ENCODE measurements at regions not wholly inside any gene's neighbourhood (a gene's known extent, or its start where the extent isn't known, plus 50 kb on each side); places are given as distances from the start of the nearest gene placed in this dataset.

DNA sequence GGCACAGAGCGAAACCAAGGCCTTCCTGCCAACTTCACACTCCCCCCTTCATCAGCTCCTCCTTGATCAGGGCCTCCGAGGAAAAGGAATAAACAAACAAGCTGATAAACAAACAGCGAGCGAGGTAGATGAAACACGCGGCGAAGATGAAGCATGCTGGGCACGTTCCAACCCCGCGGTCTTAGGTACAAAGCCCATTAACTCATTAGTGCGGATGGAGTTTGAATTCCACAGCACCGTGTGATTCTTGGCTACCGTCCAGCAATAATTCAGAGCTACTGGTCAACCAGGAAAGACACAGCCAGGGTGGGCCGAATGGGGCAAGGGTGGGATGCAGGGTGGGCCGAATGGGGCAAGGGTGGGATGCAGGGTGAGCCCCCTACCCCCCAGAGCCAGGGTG is 67.3 kb downstream of the RBFOX3 start:
- CTCF ChIA-PET, result no interaction called here
- H3K36me3 ChIP-seq (ENCODE audit: control insufficient read depth, insufficient read depth, low read length), result no peaks in the 10 kb centered on the region
- POLR2A ChIA-PET, result no interaction called here
- TF ChIP-seq, protein P1, sequence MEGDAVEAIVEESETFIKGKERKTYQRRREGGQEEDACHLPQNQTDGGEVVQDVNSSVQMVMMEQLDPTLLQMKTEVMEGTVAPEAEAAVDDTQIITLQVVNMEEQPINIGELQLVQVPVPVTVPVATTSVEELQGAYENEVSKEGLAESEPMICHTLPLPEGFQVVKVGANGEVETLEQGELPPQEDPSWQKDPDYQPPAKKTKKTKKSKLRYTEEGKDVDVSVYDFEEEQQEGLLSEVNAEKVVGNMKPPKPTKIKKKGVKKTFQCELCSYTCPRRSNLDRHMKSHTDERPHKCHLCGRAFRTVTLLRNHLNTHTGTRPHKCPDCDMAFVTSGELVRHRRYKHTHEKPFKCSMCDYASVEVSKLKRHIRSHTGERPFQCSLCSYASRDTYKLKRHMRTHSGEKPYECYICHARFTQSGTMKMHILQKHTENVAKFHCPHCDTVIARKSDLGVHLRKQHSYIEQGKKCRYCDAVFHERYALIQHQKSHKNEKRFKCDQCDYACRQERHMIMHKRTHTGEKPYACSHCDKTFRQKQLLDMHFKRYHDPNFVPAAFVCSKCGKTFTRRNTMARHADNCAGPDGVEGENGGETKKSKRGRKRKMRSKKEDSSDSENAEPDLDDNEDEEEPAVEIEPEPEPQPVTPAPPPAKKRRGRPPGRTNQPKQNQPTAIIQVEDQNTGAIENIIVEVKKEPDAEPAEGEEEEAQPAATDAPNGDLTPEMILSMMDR (IDR thresholded peaks at IDR 0.05; ENCODE audit: insufficient read depth, low read depth, low read length), result no peak
- H3K4me3 ChIP-seq (ENCODE audit: low read depth, low read length), result no peak overlapping the region
- DNase-seq (ENCODE audit: low read depth), result no peak
- no peaks in the 10 kb centered on the region for H3K27me3 ChIP-seq (ENCODE audit: control insufficient read depth, insufficient read depth, low read length)

DNA sequence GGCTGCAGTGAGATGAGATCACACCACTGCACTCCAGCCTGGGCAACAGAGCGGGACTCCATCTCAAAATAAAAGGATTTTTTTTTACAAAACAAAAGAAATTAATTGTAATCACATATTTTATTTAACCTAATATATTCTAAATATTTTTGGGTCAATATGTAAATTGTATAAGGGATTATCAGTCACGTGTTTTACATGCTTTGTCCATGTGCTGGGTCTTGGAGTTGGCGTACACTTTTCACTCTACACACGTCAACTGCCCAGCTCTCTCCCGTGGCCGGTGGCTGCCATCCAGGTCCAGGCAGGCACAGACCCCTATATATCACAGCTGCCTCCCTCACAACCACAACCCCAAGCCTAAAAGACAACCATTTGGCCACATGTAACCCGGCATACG is 68.1 kb downstream of the RBFOX3 start:
- TF ChIP-seq, protein P1 (IDR thresholded peaks at IDR 0.05; ENCODE audit: insufficient read depth, low read depth, low read length), result no peak

DNA sequence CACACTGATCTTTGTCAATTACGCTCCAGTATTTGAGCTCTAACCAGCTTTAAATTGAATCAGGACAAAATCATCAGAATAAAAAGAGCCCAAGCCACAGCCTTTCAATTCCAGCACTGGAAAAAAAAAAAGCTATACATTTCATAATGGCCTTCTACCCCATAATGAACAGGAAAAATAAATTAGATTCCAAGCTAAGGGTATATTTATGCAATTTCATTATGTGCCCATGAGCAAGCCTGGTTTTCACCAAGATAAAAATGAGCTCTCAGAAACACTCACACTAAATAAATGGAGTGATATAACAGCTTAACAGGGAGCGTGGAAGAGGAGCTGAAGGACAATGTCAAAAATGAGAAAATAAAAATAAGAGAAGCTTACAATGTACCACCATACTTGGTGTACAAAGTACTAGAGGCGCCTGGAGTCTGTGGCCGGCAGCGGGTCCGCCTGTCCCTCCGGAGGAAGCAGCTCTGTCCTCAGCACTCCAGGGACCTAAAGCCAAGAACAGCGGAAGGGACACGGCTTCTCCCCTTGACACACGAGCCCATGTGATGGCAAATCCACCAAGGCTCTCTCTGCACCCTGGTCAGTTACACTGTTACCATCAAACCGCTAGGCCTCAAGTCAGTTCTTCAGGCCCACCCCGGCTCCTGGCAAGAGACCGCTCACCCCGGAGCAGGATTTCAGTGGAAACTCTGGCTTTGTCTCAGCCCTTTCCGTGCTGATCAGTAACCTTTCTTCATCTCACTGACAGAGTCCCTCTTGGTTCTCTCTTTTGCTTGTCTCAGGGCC is 69.6 kb downstream of the RBFOX3 start:
- H3K27me3 ChIP-seq (ENCODE audit: control insufficient read depth, insufficient read depth, low read length), result no peaks in the 10 kb centered on the region

More for the DNA sequence above, 68.1 kb downstream of the RBFOX3 start:
- ChIA-PET POLR2A (no interaction called here), CTCF (no interaction called here)
- Histone ChIP-seq H3K4me3 (ENCODE audit: low read depth, low read length) (no peak overlapping the region), H3K36me3 (ENCODE audit: control insufficient read depth, insufficient read depth, low read length) (no peaks in the 10 kb centered on the region), H3K27me3 (ENCODE audit: control insufficient read depth, insufficient read depth, low read length) (no peaks in the 10 kb centered on the region)
- no peak for DNase-seq (ENCODE audit: low read depth)

DNA sequence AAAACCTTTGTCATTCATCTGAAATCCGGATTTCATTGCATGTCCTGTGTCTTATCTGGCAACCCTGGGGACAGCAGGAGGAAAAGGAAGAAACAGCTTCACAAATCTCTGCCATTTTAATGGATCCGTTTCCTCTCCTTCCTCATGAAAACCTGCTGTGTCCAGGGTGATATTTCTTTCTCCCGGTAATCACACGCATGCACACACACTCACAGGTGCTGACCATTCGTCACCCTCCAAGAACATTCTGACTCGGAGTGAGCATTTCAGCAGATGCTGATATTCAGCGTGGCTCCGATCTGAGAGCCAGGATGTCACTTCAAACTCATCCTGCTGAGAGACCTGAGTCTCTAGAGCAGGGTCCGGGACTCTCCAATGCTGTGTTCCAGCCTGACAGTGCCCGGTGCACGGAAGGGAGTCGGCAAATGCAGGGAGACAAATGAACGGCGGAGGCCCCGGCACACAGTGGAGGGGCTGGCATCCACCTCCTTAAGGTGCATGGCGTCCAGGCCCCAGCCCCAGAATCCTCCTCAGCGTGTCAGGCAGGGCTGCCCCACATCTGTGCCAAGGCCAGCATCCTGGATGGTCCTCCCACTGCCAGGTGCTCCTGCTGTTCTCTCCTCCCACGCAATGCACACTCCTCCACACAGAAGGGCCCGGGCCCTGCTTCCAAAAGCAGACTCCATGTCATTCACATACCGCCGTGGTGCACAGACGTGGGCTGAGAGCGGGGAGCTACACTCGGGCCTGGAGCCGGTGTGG is 70.7 kb downstream of the RBFOX3 start:
- ChIA-PET POLR2A (no interaction called here), CTCF (no interaction called here)
- Histone ChIP-seq H3K36me3 (ENCODE audit: control insufficient read depth, insufficient read depth, low read length) (no peaks in the 10 kb centered on the region), H3K4me3 (ENCODE audit: low read depth, low read length) (no peak overlapping the region), H3K27me3 (ENCODE audit: control insufficient read depth, insufficient read depth, low read length) (no peaks in the 10 kb centered on the region)
- TF ChIP-seq, protein P1 (IDR thresholded peaks at IDR 0.05; ENCODE audit: insufficient read depth, low read depth, low read length), result no peak
- no peak for DNase-seq (ENCODE audit: low read depth)

More for the DNA sequence above, 69.6 kb downstream of the RBFOX3 start:
- CTCF ChIA-PET, result interaction anchor here (1.2 kb wide), 1 partner anchor 14 kb away, joined by 4 read pairs; no protein-coding TSS in a partner anchor
- no peak for DNase-seq (ENCODE audit: low read depth)
- Histone ChIP-seq H3K36me3 (ENCODE audit: control insufficient read depth, insufficient read depth, low read length) (no peaks in the 10 kb centered on the region), H3K4me3 (ENCODE audit: low read depth, low read length) (no peak overlapping the region)
- TF ChIP-seq, protein P1 (IDR thresholded peaks at IDR 0.05; ENCODE audit: insufficient read depth, low read depth, low read length), result no peak
- POLR2A ChIA-PET, result no interaction called here

DNA sequence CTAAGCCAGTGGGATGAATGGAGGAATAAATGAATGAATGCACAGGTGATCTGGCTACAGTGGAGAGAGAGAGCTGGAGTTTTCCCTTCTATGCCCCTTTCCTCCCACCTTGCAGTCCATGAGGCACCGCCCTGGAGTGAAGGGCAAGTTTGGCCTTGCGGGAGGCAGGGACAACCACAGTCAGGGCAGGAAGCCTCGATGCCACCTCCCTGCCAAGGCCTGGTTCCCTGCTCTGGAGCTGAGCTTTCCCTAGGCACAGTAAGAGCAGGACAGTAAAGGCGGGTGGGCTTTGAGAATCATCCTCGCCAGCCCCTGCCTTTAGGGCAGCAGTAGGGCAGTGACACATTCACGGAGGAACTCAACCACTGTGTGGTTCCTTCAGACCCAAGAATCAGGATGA is 72.6 kb downstream of the RBFOX3 start:
- H3K4me3 ChIP-seq (ENCODE audit: low read depth, low read length), result no peak overlapping the region
- DNase-seq (ENCODE audit: low read depth), result no peak
- ChIA-PET POLR2A (no interaction called here), CTCF (no interaction called here)
- H3K27me3 ChIP-seq (ENCODE audit: control insufficient read depth, insufficient read depth, low read length), result no peaks in the 10 kb centered on the region
- no peaks in the 10 kb centered on the region for H3K36me3 ChIP-seq (ENCODE audit: control insufficient read depth, insufficient read depth, low read length)
- TF ChIP-seq, protein P1 (IDR thresholded peaks at IDR 0.05; ENCODE audit: insufficient read depth, low read depth, low read length), result no peak

All from BJ (cell line).